ENCODE measurements at regions not wholly inside any gene's neighbourhood (a gene's known extent, or its start where the extent isn't known, plus 50 kb on each side); places are given as distances from the start of the nearest gene placed in this dataset.
"Not testable (repeated sequence)": the region's sequence is repeated elsewhere in the genome, so short reads cannot be mapped to it uniquely, and the experiment has no call there.

GRCh38 chr10:33859319-33860022 lies 525.0 kb upstream of the NRP1 start:
- no peak for ATAC-seq

- no peak for ATAC-seq
Observed at GRCh38 chr10:33858326-33858725, 523.9 kb upstream of the NRP1 start.

- not testable (repeated sequence) for ATAC-seq
Observed at GRCh38 chr10:33853221-33853620, 518.8 kb upstream of the NRP1 start.

GRCh38 chr10:33843379-33843778 lies 508.9 kb upstream of the NRP1 start:
- no peak for ATAC-seq

GRCh38 chr10:33841678-33842077 lies 507.2 kb upstream of the NRP1 start:
- ATAC-seq: no peak

- no peak for ATAC-seq
Observed at GRCh38 chr10:33838731-33839130, 504.3 kb upstream of the NRP1 start.

- no peak for ATAC-seq
Observed at GRCh38 chr10:33837736-33838135, 503.3 kb upstream of the NRP1 start.

GRCh38 chr10:33835556-33835955 lies 501.1 kb upstream of the NRP1 start:
- ATAC-seq: no peak

GRCh38 chr10:33833566-33833965 lies 499.1 kb upstream of the NRP1 start:
- no peak for ATAC-seq

- no peak for ATAC-seq
Observed at GRCh38 chr10:33832124-33832787, 497.8 kb upstream of the NRP1 start.

- ATAC-seq: no peak
Observed at GRCh38 chr10:33831591-33831990, 497.1 kb upstream of the NRP1 start.

GRCh38 chr10:33829899-33830298 lies 495.4 kb upstream of the NRP1 start:
- ATAC-seq: not testable (repeated sequence)

GRCh38 chr10:33828592-33828991 lies 494.1 kb upstream of the NRP1 start:
- ATAC-seq: no peak

- no peak for ATAC-seq
Observed at GRCh38 chr10:33826186-33826585, 491.7 kb upstream of the NRP1 start.

GRCh38 chr10:33822774-33823173 lies 488.3 kb upstream of the NRP1 start:
- no peak for ATAC-seq

GRCh38 chr10:33820531-33820930 lies 486.1 kb upstream of the NRP1 start:
- no peak for ATAC-seq

GRCh38 chr10:33819206-33819605 lies 484.7 kb upstream of the NRP1 start:
- ATAC-seq: no peak

GRCh38 chr10:33818343-33818742 lies 483.9 kb upstream of the NRP1 start:
- ATAC-seq: no peak

GRCh38 chr10:33817605-33818004 lies 483.1 kb upstream of the NRP1 start:
- no peak for ATAC-seq

- no peak for ATAC-seq
Observed at GRCh38 chr10:33815776-33816175, 481.3 kb upstream of the NRP1 start.

- ATAC-seq: no peak
Observed at GRCh38 chr10:33813871-33814270, 479.4 kb upstream of the NRP1 start.

GRCh38 chr10:33813415-33813814 lies 478.9 kb upstream of the NRP1 start:
- ATAC-seq: no peak

- no peak for ATAC-seq
Observed at GRCh38 chr10:33812586-33812985, 478.1 kb upstream of the NRP1 start.

- no peak for ATAC-seq
Observed at GRCh38 chr10:33810986-33811385, 476.5 kb upstream of the NRP1 start.

- ATAC-seq: no peak
Observed at GRCh38 chr10:33809732-33810131, 475.3 kb upstream of the NRP1 start.

All from activated CD4-positive, CD25-positive, alpha-beta regulatory T cell treated with anti-CD3 and anti-CD28 coated beads, Interleukin-2, amount 50 U/mL, for 24 hours (primary cell).